Tibial nerve (tissue), 4 donors: ENCODE measurements at regions not wholly inside any gene's neighbourhood (a gene's known extent, or its start where the extent isn't known, plus 50 kb on each side); places are given as distances from the start of the nearest gene placed in this dataset.

Experiments used
- EP300 ChIP-seq, 2 donors: sonication (generic); formaldehyde crosslinking; IDR thresholded peaks; one replicate each; pipeline ENCODE4 v1.6.1; 2017; ENCODE audit warnings: antibody characterized with exemption in 2 of 2, mild to moderate bottlenecking in 1 of 2
- POLR2A ChIP-seq, 2 donors: fragments of 450-650 bp; IDR thresholded peaks; one replicate each; pipeline ENCODE4 v1.6.1; 2017; ENCODE audit warnings: antibody characterized with exemption in 2 of 2, mild to moderate bottlenecking in 2 of 2, moderate library complexity in 2 of 2
- TF ChIP-seq, protein P1 (sequence below), 5 experiments: fragments of 200-600 bp in 3 of 5; fragments of 450-650 bp in 2 of 5; sonication (generic) in 3 of 5; IDR thresholded peaks; one replicate each; pipeline ENCODE4 v1.5.1; 2016 to 2019; ENCODE audit warnings: antibody characterized with exemption in 5 of 5, mild to moderate bottlenecking in 3 of 5, moderate library complexity in 2 of 5

- TF ChIP-seq, protein P1, sequence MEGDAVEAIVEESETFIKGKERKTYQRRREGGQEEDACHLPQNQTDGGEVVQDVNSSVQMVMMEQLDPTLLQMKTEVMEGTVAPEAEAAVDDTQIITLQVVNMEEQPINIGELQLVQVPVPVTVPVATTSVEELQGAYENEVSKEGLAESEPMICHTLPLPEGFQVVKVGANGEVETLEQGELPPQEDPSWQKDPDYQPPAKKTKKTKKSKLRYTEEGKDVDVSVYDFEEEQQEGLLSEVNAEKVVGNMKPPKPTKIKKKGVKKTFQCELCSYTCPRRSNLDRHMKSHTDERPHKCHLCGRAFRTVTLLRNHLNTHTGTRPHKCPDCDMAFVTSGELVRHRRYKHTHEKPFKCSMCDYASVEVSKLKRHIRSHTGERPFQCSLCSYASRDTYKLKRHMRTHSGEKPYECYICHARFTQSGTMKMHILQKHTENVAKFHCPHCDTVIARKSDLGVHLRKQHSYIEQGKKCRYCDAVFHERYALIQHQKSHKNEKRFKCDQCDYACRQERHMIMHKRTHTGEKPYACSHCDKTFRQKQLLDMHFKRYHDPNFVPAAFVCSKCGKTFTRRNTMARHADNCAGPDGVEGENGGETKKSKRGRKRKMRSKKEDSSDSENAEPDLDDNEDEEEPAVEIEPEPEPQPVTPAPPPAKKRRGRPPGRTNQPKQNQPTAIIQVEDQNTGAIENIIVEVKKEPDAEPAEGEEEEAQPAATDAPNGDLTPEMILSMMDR (IDR thresholded peaks at IDR 0.05) = no peak
- TF ChIP-seq POLR2A (IDR thresholded peaks at IDR 0.05) (no peak), EP300 (IDR thresholded peaks at IDR 0.05) (no peak)
Observed at GRCh38 chr2:41484858-41485234, 563.0 kb upstream of the PKDCC start.
